ENCODE measurements at regions not wholly inside any gene's neighbourhood (a gene's known extent, or its start where the extent isn't known, plus 50 kb on each side); places are given as distances from the start of the nearest gene placed in this dataset.
"Not testable (repeated sequence)": the region's sequence is repeated elsewhere in the genome, so short reads cannot be mapped to it uniquely, and the experiment has no call there.

DNA sequence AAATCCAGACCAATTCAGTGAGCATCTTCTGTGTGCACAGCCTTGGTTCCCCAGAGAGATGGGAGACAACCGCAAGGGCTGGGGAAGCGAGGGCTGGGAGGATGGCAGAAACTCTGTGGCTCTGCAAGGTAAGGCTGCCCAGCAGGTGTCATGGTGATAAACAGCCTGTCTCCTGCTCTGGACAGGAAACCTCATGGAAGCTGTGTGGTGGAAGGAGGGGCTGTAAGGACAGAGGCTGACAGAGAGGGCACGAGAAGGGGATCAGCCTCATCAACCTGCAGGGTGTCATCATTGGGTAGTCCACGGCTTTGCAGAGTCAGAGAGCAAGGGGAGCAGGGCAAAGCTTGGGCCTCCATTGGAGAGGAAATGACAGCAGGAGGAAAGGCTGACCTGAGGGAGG is 138.4 kb upstream of the CADM1 start:
- H3K27me3 ChIP-seq: no peaks in the 10 kb centered on the region
- no peak overlapping the region for H3K27ac ChIP-seq
- WGBS, 2 donors: 51 to 60% methylated on average over 4 of the region's 4 CpGs
- no peak for TF ChIP-seq POLR2A (IDR thresholded peaks at IDR 0.05)
- TF ChIP-seq, protein P1, sequence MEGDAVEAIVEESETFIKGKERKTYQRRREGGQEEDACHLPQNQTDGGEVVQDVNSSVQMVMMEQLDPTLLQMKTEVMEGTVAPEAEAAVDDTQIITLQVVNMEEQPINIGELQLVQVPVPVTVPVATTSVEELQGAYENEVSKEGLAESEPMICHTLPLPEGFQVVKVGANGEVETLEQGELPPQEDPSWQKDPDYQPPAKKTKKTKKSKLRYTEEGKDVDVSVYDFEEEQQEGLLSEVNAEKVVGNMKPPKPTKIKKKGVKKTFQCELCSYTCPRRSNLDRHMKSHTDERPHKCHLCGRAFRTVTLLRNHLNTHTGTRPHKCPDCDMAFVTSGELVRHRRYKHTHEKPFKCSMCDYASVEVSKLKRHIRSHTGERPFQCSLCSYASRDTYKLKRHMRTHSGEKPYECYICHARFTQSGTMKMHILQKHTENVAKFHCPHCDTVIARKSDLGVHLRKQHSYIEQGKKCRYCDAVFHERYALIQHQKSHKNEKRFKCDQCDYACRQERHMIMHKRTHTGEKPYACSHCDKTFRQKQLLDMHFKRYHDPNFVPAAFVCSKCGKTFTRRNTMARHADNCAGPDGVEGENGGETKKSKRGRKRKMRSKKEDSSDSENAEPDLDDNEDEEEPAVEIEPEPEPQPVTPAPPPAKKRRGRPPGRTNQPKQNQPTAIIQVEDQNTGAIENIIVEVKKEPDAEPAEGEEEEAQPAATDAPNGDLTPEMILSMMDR (IDR thresholded peaks at IDR 0.05): no peak
- H3K36me3 ChIP-seq (replicated peaks in 1 of 2; ENCODE audit: insufficient read depth in 1 of 2, low read depth in 2 of 2): no peaks in the 10 kb centered on the region
- ATAC-seq (no peak), DNase-seq (no peak)
- no peak overlapping the region for H3K4me3 ChIP-seq
- no peaks in the 10 kb centered on the region for H3K4me1 ChIP-seq
- intact Hi-C loops (cut with DNase I): no loop called here
- H3K9me3 ChIP-seq: no peaks in the 10 kb centered on the region

- no peak for TF ChIP-seq POLR2A (IDR thresholded peaks at IDR 0.05)
- TF ChIP-seq, protein P1 (IDR thresholded peaks at IDR 0.05): no peak
- ATAC-seq: no peak
- no peak overlapping the region for H3K27ac ChIP-seq
- no peaks in the 10 kb centered on the region for H3K27me3 ChIP-seq
- H3K36me3 ChIP-seq (replicated peaks in 1 of 2; ENCODE audit: insufficient read depth in 1 of 2, low read depth in 2 of 2): no peaks in the 10 kb centered on the region
- no peaks in the 10 kb centered on the region for H3K9me3 ChIP-seq
- no peaks in the 10 kb centered on the region for H3K4me1 ChIP-seq
- 45 to 49% methylated on average over 8 of the region's 8 CpGs for WGBS, 2 donors
- no peak overlapping the region for H3K4me3 ChIP-seq
- intact Hi-C loops (cut with DNase I): no loop called here
- no peak for DNase-seq
These were observed 133.5 kb upstream of the CADM1 start for GRCh38 chr11:115637599-115638241.

DNA sequence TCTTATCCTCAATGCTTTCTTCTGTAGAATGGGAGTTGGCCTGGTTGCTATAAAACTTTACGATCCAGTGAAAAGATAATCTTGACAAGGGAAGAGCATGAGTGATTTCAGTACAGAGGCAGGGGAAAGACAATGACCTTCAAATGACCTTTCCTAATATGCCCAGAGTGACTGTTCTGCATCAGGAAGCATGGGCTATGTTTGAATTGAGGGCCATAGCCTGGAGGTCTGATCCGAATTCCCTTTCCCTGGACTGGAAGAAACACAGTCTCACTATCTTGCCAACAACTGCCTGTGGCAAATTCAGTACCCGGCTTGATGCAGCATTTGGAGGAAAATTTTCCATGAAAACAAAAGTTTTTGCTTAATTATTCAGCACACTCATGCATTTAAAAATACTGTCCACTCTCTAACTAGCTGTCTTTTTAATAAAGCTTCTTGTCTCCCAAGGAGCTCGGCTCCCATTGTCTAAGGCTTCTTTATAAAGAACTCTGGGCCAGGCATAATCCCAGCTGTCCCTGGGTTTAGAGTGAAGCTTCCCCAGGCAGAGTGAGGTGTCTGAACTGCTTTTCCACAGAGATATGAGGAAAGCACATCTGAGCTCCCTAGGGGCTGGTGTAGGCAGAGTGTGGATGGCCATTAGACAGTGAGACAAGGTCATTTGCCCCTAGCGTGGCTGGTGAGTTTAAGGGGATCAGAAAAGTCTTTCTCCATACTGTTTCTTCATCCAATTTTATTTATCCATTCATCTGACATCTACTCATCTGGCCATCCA is 132.7 kb upstream of the CADM1 start:
- intact Hi-C loops (cut with DNase I): no loop called here
- TF ChIP-seq, protein P1 (IDR thresholded peaks at IDR 0.05): no peak
- TF ChIP-seq POLR2A (IDR thresholded peaks at IDR 0.05): no peak
- ATAC-seq (no peak), DNase-seq (no peak)
- Histone ChIP-seq H3K27ac (no peak overlapping the region), H3K27me3 (no peaks in the 10 kb centered on the region), H3K4me3 (no peak overlapping the region), H3K36me3 (replicated peaks in 1 of 2; ENCODE audit: insufficient read depth in 1 of 2, low read depth in 2 of 2) (no peaks in the 10 kb centered on the region), H3K4me1 (no peaks in the 10 kb centered on the region), H3K9me3 (no peaks in the 10 kb centered on the region)
- WGBS, 2 donors: 62 to 66% methylated on average over 5 of the region's 5 CpGs

DNA sequence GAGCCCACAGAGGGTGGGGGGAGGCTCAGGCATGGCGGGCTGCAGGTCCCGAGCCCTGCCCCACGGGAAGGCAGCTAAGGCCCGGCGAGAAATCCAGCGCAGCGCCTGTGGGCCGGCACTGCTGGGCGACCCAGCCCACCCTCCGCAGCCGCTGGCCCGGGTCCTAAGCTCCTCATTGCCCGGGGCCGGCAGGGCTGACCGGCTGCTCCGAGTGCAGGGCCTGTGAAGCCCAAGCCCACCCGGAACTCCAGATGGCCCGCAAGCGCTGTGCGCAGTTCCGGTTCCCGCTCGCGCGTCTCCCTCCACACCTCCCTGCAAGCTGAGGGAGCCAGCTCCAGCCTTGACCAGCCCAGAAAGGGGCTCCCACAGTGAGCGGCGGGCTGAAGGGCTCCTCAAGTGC is 129.8 kb upstream of the CADM1 start:
- WGBS, 2 donors: 93 to 97% methylated on average over 9 to 14 of the region's 27 CpGs
- intact Hi-C loops (cut with DNase I); ATAC-seq: not testable (repeated sequence)

DNA sequence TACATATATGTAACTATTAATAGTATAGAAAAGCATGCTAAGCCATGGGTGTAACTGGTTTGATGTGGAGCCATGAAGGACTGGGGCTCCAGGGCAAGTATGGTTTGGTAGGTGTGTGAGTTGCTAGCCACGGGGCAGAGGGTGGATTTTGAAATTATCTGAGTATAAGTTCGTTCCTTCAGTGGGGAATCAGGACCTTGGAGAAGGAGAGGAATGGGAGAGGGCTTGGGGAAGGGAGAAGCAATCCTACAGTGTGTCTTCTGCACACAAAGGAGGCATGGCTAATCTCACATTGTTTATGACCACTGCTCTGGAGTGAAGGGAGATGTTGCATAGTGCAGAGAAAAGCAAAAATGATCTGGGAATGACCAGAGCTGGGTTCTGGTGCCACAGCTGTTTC is 127.8 kb upstream of the CADM1 start:
- H3K27ac ChIP-seq: no peak overlapping the region
- no peaks in the 10 kb centered on the region for H3K9me3 ChIP-seq
- no peaks in the 10 kb centered on the region for H3K27me3 ChIP-seq
- DNase-seq (no peak), ATAC-seq (no peak)
- WGBS, 2 donors: 47 to 53% methylated on average over 2 of the region's 2 CpGs
- no peak for TF ChIP-seq POLR2A (IDR thresholded peaks at IDR 0.05)
- TF ChIP-seq, protein P1 (IDR thresholded peaks at IDR 0.05): no peak
- no peak overlapping the region for H3K4me3 ChIP-seq
- H3K36me3 ChIP-seq (replicated peaks in 1 of 2; ENCODE audit: insufficient read depth in 1 of 2, low read depth in 2 of 2): no peaks in the 10 kb centered on the region
- intact Hi-C loops (cut with DNase I): no loop called here
- H3K4me1 ChIP-seq: no peaks in the 10 kb centered on the region

More for the DNA sequence above, 129.8 kb upstream of the CADM1 start:
- not testable (repeated sequence) for H3K9me3 ChIP-seq; H3K27ac ChIP-seq; H3K36me3 ChIP-seq (replicated peaks in 1 of 2; ENCODE audit: insufficient read depth in 1 of 2, low read depth in 2 of 2); H3K4me1 ChIP-seq; DNase-seq; H3K4me3 ChIP-seq; H3K27me3 ChIP-seq
